SW 1271 (cell line): ENCODE measurements at regions not wholly inside any gene's neighbourhood (a gene's known extent, or its start where the extent isn't known, plus 50 kb on each side); places are given as distances from the start of the nearest gene placed in this dataset.

Source experiments
- DNase-seq, 2 experiments: peaks; one replicate each; lab custom pipeline; 2025; lab: John Stamatoyannopoulos, UW

DNA sequence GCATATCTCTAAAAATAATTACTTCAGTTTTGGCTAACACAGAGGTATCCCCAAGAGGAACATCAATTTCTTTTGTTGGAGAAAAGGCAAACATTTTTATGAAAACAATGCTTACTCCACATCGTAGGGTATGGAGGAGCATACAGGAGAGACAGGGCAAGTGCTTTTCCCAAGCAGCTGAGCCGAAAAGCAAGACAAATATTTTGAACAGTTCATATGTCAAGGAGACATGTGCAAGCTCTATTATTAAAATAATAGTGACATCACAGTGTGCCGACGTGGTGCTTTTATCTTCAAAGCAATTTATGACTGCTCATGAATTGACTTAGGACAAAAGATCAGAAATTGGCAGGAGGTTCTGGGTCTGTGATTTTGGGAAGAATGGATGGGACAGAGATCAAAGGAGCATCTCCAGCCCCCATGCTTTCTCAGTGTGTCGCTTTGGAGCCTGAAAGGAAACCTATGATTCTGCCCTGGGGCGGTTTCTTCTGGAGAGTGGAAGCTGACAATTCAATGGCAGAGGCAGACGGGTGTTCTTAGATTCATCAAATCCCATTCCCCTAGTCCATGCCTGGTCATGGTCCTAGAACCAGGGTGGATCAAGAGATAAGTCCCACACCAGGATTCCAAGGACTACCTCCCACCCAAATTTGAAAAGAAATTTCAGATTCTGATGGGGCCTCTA, 97.1 kb downstream of the JCAD start:
- no peak for DNase-seq

DNA sequence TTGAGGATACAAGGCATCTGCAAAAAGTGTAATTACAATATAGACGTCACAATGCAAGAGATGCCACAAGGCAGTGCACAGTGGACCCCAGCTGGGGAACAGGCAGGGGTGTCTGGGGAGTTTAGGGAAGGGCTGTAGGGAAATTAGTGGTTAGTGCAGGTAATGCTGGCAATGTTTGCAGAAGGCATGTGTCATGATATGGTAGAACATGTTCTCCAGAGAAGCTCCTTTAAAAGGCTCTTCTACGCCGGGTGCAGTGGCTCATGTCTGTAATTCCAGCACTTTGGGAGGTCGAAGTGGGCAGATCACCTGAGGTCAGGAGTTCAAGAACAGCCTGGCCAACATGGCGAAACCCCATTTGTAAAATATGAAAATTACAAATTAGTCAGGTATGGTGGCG, 98.0 kb downstream of the JCAD start:
- DNase-seq, result no peak

DNA sequence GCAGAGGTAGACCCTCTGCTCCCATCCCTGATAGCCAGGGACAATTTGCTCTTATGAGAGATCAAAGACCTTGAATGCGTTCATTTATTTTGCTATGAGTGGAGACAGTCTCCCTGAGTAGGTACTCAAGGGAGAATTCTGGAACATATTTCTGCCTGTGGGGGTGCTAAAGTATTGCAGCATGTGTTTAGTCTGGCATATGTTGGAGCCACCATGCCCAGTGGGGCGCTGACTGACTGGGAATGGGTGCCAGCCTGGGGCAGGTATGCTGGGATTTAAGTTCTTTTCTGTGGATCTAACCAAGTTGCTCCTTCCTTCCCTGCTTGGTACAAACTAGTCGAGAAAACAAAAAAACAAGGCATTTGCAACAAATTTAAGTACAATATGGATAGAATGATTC, 99.1 kb downstream of the JCAD start:
- no peak for DNase-seq

DNA sequence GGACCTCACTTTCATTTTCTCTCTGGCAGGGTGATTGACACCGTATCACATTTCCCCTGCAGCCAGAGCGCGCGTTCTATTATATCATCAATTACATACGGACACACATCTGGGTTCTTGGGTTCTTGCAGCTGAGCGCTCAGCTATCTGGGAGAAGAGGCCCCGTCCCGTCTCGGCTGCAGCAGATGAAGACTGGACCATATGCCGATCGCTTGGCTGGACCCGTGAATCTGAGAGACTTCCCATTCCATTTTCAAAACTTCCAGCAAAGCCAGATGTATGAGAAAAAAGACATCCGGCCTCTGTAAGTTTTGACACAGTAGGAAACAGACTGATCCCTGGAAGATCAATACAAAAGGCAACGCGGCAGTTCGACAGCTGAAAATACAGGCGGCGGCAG, 99.8 kb downstream of the JCAD start:
- DNase-seq, result no peak

GRCh38 chr10:29958440-29958839, 100.9 kb downstream of the JCAD start:
- DNase-seq, result no peak

- DNase-seq, result no peak
These were observed 101.5 kb downstream of the JCAD start for GRCh38 chr10:29957907-29958331.

GRCh38 chr10:29957236-29957635, 102.2 kb downstream of the JCAD start:
- no peak for DNase-seq

GRCh38 chr10:29956335-29956924, 103.0 kb downstream of the JCAD start:
- no peak for DNase-seq

- DNase-seq, result no peak
These were observed 104.0 kb downstream of the JCAD start for GRCh38 chr10:29955329-29955935.

- DNase-seq, result no peak
These were observed 107.9 kb downstream of the JCAD start for GRCh38 chr10:29951441-29951931.

GRCh38 chr10:29950391-29950790, 109.0 kb downstream of the JCAD start:
- DNase-seq, result no peak

- DNase-seq, result peak in 1 of 2 experiments; percentile 85
These were observed 109.9 kb downstream of the JCAD start for GRCh38 chr10:29949411-29950011.

- DNase-seq, result no peak
These were observed 110.5 kb downstream of the JCAD start for GRCh38 chr10:29948881-29949355.

DNA sequence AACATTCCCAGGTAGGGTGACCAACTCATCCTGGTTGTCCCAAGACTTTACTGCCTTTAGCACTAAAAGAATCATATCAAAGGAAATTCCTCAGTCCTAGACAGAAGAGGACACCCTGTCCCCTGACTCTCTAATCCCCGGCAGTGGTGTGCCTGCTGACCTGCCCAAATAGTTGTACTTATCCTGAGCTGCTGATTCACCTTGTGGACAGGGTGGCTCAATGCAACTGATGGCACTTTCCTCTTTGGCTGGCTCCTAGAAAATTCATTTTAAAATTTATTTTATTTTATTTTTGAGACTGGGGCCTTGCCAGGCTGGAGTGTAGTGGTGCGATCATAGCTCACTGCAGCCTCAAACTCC, 111.7 kb downstream of the JCAD start:
- no peak for DNase-seq

DNA sequence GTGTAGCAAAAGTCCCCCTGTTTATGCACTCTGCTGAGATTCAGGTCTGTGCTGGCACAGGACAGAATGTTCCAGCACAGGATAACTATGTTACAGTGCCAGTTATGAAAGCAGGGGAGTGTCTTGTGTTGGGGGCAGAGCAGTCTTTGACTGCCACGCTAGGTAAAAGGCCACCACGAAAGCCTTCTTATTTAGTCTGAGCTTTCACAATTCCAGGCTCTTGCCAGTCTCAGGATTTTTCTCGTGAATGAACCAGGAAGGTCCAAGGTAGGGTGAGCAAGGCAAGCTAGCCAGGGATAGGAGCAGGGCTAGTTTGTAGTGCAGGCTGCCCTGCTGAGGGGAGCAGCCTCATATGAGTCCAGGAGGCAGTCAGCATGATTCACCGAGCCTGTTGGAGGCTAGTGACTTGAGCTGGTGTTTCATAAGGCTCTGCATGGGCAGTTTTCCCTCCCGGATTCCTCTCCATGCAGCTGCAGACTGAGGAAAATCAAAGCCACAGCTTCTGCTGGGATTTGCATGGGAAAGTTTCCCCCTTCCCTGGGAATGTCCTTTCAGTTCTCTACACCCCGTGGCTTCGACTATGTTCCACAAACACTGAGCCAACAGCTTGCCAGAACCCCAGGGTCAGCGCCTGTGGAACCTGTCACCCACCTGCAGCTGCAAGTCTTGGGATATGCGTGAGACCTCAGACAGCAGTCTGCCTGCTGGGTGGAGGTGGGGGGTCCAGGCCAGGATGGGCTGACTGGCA, 112.3 kb downstream of the JCAD start:
- no peak for DNase-seq

- DNase-seq, result no peak
These were observed 112.8 kb downstream of the JCAD start for GRCh38 chr10:29946614-29946952.

DNA sequence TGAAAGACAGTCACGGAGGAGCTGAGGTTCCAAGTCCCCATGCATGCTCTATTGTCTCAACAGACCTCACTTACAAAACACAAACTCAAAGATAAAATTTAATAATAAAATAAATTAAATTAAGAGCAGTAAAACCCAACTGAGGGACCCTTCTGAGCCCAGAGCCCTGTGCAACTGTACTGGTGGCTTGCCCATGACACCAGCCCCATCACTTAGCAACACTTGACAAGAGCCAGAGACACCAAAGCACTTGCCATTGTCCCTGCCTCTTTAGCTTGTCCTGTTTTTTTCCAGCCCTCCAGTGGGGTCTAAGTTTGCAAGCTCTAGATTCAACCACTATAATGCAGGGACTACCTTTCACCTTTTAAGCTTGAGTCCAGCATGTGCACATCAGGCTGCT, 117.9 kb downstream of the JCAD start:
- DNase-seq, result no peak

DNA sequence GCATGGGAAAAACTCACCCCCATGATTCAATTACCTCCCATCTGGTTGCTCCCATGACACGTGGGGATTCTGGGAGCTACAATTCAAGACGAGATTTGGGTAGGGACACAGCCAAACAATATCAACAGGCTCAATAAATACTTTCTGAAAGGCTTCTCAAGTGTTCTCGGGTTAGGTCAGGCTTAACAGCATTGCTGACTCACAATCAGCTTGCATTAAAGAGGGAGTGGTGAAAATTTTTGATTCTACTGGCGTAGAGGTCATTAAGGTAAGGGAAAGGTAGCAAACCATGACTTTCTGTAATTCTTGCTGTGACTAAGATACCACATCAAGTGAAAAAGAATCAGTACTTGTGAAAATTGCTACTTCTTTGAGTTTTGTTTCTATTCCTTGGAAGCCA, 126.4 kb downstream of the JCAD start:
- no peak for DNase-seq

GRCh38 chr10:29931833-29932232, 127.6 kb downstream of the JCAD start:
- no peak for DNase-seq

- no peak for DNase-seq
These were observed 130.4 kb downstream of the JCAD start for GRCh38 chr10:29929006-29929405.

GRCh38 chr10:29926693-29927048, 132.7 kb downstream of the JCAD start:
- DNase-seq, result no peak
